ENCODE measurements at regions not wholly inside any gene's neighbourhood (a gene's known extent, or its start where the extent isn't known, plus 50 kb on each side); places are given as distances from the start of the nearest gene placed in this dataset.

- TF ChIP-seq CTCF (IDR thresholded peaks at IDR 0.05) (no peak), POLR2A (IDR thresholded peaks at IDR 0.05) (no peak)
Observed at GRCh38 chr6:91569071-91569470, 982.2 kb upstream of the MAP3K7 start.
